Muscle of leg (tissue), 3 donors: ENCODE measurements at regions not wholly inside any gene's neighbourhood (a gene's known extent, or its start where the extent isn't known, plus 50 kb on each side); places are given as distances from the start of the nearest gene placed in this dataset.

Source experiments
- DNase-seq: peaks from one replicate; pipeline ENCODE4 v3.0.0; 2013
- H3K27ac ChIP-seq: one replicate; pipeline ENCODE4 v1.5.1; 2013; ENCODE audit warnings: mild to moderate bottlenecking, low read length, control low read depth
- H3K27me3 ChIP-seq: one replicate; pipeline ENCODE4 v1.6.1; 2013; ENCODE audit warnings: low read length; ENCODE audit not compliant: control insufficient read depth, insufficient read depth
- H3K36me3 ChIP-seq: one replicate; pipeline ENCODE4 v1.6.1; 2013; ENCODE audit warnings: low read length; ENCODE audit not compliant: control insufficient read depth, insufficient read depth
- H3K4me1 ChIP-seq: one replicate; pipeline ENCODE4 v1.6.1; 2013; ENCODE audit warnings: low read length; ENCODE audit not compliant: control insufficient read depth, insufficient read depth
- H3K4me3 ChIP-seq: one replicate; pipeline ENCODE4 v1.5.1; 2013; ENCODE audit warnings: low read length, control low read depth
- H3K9me3 ChIP-seq: replicated peaks from 2 replicates; pipeline ENCODE4 v1.6.1; 2013; ENCODE audit warnings: low read depth, low read length; ENCODE audit not compliant: control insufficient read depth
- WGBS: methylation state at CpG from one replicate; pipeline ENCODE4 v1.1.5; 2013; ENCODE audit warnings: missing lambda C conversion rate; ENCODE audit not compliant: insufficient coverage; 5-methylcytosine and 5-hydroxymethylcytosine counted together

DNA sequence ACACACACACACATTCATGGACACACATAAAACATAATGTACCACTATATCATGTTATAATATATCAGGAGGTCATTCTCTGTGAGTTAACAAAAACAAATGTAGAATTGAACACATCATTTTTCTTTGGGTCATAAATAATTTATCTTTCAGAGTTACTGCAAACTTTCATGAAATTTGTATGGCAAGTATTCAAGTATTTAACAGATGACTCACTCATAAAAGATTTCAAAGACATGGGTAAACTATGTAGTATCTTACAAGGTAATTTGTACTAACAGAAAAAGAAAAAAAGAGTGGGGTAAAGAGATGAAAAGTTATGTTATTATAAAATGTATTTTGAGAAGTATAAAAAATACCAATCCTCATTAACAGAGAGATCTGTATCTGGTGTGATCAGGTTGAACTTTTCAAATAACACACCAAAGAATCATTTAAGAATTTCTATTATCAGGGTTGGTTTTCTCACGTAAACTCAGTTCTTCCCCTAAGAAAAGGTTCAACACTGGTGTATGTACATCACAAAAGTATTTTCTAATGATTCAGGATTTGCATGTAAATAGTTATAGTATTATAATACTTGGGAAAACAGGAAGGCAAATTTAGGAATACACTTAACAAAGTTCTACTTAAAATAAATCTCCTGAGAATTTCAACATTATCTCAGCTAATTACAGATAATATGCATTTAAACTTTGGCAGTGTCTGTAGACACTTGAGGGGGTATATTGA, 933.1 kb upstream of the LRRN3 start:
- Histone ChIP-seq H3K36me3 (no peaks in the 10 kb centered on the region), H3K27me3 (no peaks in the 10 kb centered on the region), H3K4me1 (no peaks in the 10 kb centered on the region), H3K9me3 (no peaks in the 10 kb centered on the region), H3K4me3 (no peak overlapping the region), H3K27ac (no peak overlapping the region)
- WGBS, result no CpG with 5 or more reads among the region's 1 CpG
- no peak for DNase-seq

DNA sequence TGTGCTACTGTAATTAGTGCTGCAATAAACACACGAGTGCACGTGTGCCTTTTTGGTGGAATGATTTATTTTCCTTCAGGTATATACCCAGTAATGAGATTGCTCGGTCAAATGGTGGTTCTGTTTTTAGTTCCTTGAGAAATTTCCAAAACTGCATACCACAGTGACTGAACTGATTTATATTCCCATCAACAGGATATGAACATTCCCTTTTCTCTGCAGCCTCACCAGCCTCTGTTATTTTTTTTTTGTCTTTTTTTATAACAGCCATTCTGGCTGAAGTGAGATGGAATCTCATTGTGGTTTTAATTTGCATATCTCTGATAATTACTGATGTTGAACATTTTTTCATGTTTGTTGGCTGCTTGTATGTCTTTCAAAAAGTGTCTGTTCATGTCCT, 922.9 kb upstream of the LRRN3 start:
- Histone ChIP-seq H3K9me3 (no peaks in the 10 kb centered on the region), H3K27ac (no peak overlapping the region), H3K27me3 (no peaks in the 10 kb centered on the region), H3K4me1 (no peaks in the 10 kb centered on the region), H3K36me3 (no peaks in the 10 kb centered on the region), H3K4me3 (no peak overlapping the region)
- WGBS, result no CpG with 5 or more reads among the region's 3 CpGs
- no peak for DNase-seq

DNA sequence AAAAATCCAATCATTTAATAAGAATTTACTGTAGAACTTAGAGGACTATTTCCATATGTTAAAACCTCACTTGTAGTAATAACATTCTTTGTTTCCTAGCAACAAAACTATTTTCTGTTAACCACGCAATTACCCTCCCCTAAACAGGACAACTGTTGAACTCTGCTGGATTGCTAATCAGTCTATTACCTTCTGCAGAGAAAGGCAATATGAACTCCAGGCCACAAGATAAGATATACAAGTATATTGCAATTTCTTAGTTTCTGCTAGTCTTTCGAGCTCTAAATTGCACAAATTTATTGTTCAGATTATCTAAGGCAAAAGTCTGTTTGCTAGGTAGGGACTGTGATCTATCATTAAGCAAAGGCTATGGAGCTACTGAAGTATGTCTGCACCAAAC, 920.1 kb upstream of the LRRN3 start:
- DNase-seq, result peak; percentile 44
- no peaks in the 10 kb centered on the region for H3K27me3 ChIP-seq
- no peaks in the 10 kb centered on the region for H3K9me3 ChIP-seq
- no peaks in the 10 kb centered on the region for H3K36me3 ChIP-seq
- WGBS, result no CpG with 5 or more reads among the region's 2 CpGs
- H3K4me1 ChIP-seq, result no peaks in the 10 kb centered on the region
- H3K4me3 ChIP-seq, result no peak overlapping the region
- no peak overlapping the region for H3K27ac ChIP-seq

GRCh38 chr7:110177463-110177862, 913.5 kb upstream of the LRRN3 start:
- Histone ChIP-seq H3K9me3 (no peaks in the 10 kb centered on the region), H3K4me1 (no peaks in the 10 kb centered on the region), H3K27me3 (no peaks in the 10 kb centered on the region), H3K4me3 (no peak overlapping the region), H3K27ac (no peak overlapping the region), H3K36me3 (no peaks in the 10 kb centered on the region)
- no peak for DNase-seq
- WGBS, result no CpG with 5 or more reads among the region's 5 CpGs

GRCh38 chr7:110179037-110179436, 911.9 kb upstream of the LRRN3 start:
- DNase-seq, result no peak
- Histone ChIP-seq H3K4me3 (no peak overlapping the region), H3K36me3 (no peaks in the 10 kb centered on the region), H3K4me1 (no peaks in the 10 kb centered on the region), H3K9me3 (no peaks in the 10 kb centered on the region), H3K27ac (no peak overlapping the region), H3K27me3 (no peaks in the 10 kb centered on the region)
- 17% methylated on average over 1 of the region's 2 CpGs for WGBS

DNA sequence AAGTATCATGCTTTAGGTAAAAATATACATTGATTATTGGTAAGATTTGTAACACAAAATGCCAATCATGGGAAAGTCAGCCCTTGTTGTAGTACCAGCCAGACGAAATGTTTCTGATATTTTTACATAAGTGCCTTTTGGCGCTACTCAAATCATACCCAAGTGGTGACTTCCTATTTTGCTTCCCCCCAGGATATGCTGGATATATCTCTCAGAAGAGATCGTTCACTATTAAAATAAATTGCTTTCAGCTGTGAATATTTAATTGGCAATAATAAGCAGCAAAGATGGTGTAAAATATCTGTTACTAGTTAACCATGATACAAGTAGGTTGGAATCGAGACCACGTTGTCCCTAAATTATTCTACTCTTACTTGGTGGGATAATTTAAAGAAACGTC, 909.2 kb upstream of the LRRN3 start:
- H3K36me3 ChIP-seq, result no peaks in the 10 kb centered on the region
- DNase-seq, result no peak
- whole genome bisulfite sequencing, result no CpG with 5 or more reads among the region's 6 CpGs

GRCh38 chr7:110186334-110186733, 904.6 kb upstream of the LRRN3 start:
- H3K9me3 ChIP-seq, result peaks cover 2% of the 10 kb centered on the region
- no peak for DNase-seq

More for the DNA sequence above, 909.2 kb upstream of the LRRN3 start:
- Histone ChIP-seq H3K27me3 (no peaks in the 10 kb centered on the region), H3K27ac (no peak overlapping the region), H3K4me1 (no peaks in the 10 kb centered on the region), H3K4me3 (no peak overlapping the region), H3K9me3 (no peaks in the 10 kb centered on the region)

GRCh38 chr7:110187877-110188554, 902.9 kb upstream of the LRRN3 start:
- Histone ChIP-seq H3K36me3 (no peaks in the 10 kb centered on the region), H3K9me3 (peaks cover 2% of the 10 kb centered on the region), H3K4me1 (no peaks in the 10 kb centered on the region), H3K27ac (no peak overlapping the region), H3K4me3 (no peak overlapping the region), H3K27me3 (no peaks in the 10 kb centered on the region)
- no CpG with 5 or more reads among the region's 3 CpGs for WGBS
- DNase-seq, result no peak

More at GRCh38 chr7:110186334-110186733, 904.6 kb upstream of the LRRN3 start:
- Histone ChIP-seq H3K36me3 (no peaks in the 10 kb centered on the region), H3K27ac (no peak overlapping the region), H3K4me3 (no peak overlapping the region), H3K4me1 (no peaks in the 10 kb centered on the region), H3K27me3 (no peaks in the 10 kb centered on the region)
- WGBS, result no CpG with 5 or more reads among the region's 2 CpGs

GRCh38 chr7:110204527-110204926, 886.4 kb upstream of the LRRN3 start:
- H3K27ac ChIP-seq, result no peak overlapping the region
- H3K27me3 ChIP-seq, result no peaks in the 10 kb centered on the region
- no peaks in the 10 kb centered on the region for H3K9me3 ChIP-seq
- 80% methylated on average over 2 of the region's 4 CpGs for WGBS
- DNase-seq, result no peak
- H3K36me3 ChIP-seq, result no peaks in the 10 kb centered on the region
- no peak overlapping the region for H3K4me3 ChIP-seq
- H3K4me1 ChIP-seq, result no peaks in the 10 kb centered on the region

DNA sequence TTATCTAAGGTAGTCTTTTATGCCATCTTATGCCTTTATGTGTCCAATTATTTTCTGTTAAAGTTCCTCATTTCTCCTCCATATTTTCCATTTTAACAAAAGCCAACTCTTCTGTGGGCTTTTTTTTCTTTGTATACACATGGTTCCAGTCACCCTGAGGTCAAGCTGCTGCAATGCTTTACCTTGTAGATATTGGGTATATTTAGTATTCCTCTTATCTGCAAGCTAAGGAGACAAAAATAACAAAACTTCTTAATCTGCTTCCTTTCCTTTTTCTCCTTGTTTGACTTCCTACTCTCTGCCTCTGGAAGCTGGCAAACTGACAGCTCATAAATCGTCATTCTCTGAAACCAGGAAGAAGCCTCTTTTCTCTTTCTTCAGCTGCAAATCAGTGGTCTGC, 885.0 kb upstream of the LRRN3 start:
- Histone ChIP-seq H3K9me3 (no peaks in the 10 kb centered on the region), H3K4me1 (no peaks in the 10 kb centered on the region), H3K27me3 (no peaks in the 10 kb centered on the region), H3K4me3 (no peak overlapping the region), H3K36me3 (no peaks in the 10 kb centered on the region), H3K27ac (no peak overlapping the region)
- WGBS, result no CpG with 5 or more reads among the region's 1 CpG
- no peak for DNase-seq
